ENCODE measurements at regions not wholly inside any gene's neighbourhood (a gene's known extent, or its start where the extent isn't known, plus 50 kb on each side); places are given as distances from the start of the nearest gene placed in this dataset.

GRCh38 chr19:29410601-29411000, 115.2 kb upstream of the VSTM2B start:
- Histone ChIP-seq H3K27ac (no peak overlapping the region), H3K4me1 (no peaks in the 10 kb centered on the region), H3K4me3 (no peak overlapping the region), H3K27me3 (no peaks in the 10 kb centered on the region), H3K36me3 (no peaks in the 10 kb centered on the region), H3K9me3 (no peaks in the 10 kb centered on the region)
- no peak for DNase-seq
- intact Hi-C loops (cut with DNase I): no loop called here
- 66 to 72% methylated on average over 2 of the region's 2 CpGs for WGBS, 2 donors
- TF ChIP-seq POLR2A (IDR thresholded peaks at IDR 0.05) (no peak), EP300 (IDR thresholded peaks at IDR 0.05) (no peak), CTCF (IDR thresholded peaks at IDR 0.05) (no peak), POLR2AphosphoS5 (IDR thresholded peaks at IDR 0.05) (no peak)

- no peak overlapping the region for H3K27ac ChIP-seq
- H3K4me3 ChIP-seq: no peak overlapping the region
- WGBS, 2 donors: 79 to 81% methylated on average over 17 of the region's 17 CpGs
- TF ChIP-seq CTCF (IDR thresholded peaks at IDR 0.05): no peak
- TF ChIP-seq POLR2AphosphoS5 (IDR thresholded peaks at IDR 0.05): no peak
- TF ChIP-seq POLR2A (IDR thresholded peaks at IDR 0.05): no peak
- no peak for TF ChIP-seq EP300 (IDR thresholded peaks at IDR 0.05)
- intact Hi-C loops (cut with DNase I): no loop called here
- H3K4me1 ChIP-seq: no peaks in the 10 kb centered on the region
- no peaks in the 10 kb centered on the region for H3K9me3 ChIP-seq
- H3K36me3 ChIP-seq: no peaks in the 10 kb centered on the region
- H3K27me3 ChIP-seq: no peaks in the 10 kb centered on the region
- no peak for DNase-seq
Observed at GRCh38 chr19:29411113-29411581, 114.6 kb upstream of the VSTM2B start.

GRCh38 chr19:29413435-29413834, 112.4 kb upstream of the VSTM2B start:
- Histone ChIP-seq H3K27me3 (no peaks in the 10 kb centered on the region), H3K9me3 (no peaks in the 10 kb centered on the region), H3K4me1 (no peaks in the 10 kb centered on the region), H3K27ac (no peak overlapping the region), H3K4me3 (no peak overlapping the region), H3K36me3 (no peaks in the 10 kb centered on the region)
- no peak for TF ChIP-seq EP300 (IDR thresholded peaks at IDR 0.05)
- TF ChIP-seq POLR2A (IDR thresholded peaks at IDR 0.05): no peak
- no peak for TF ChIP-seq POLR2AphosphoS5 (IDR thresholded peaks at IDR 0.05)
- TF ChIP-seq CTCF (IDR thresholded peaks at IDR 0.05): no peak
- intact Hi-C loops (cut with DNase I): no loop called here
- 55 to 64% methylated on average over 3 of the region's 3 CpGs for WGBS, 2 donors
- DNase-seq: no peak

- no peak overlapping the region for H3K4me3 ChIP-seq
- no peaks in the 10 kb centered on the region for H3K9me3 ChIP-seq
- H3K4me1 ChIP-seq: no peaks in the 10 kb centered on the region
- WGBS, 2 donors: 38 to 51% methylated on average over 5 of the region's 5 CpGs
- no peaks in the 10 kb centered on the region for H3K27me3 ChIP-seq
- TF ChIP-seq CTCF (IDR thresholded peaks at IDR 0.05) (no peak), POLR2AphosphoS5 (IDR thresholded peaks at IDR 0.05) (no peak), POLR2A (IDR thresholded peaks at IDR 0.05) (no peak), EP300 (IDR thresholded peaks at IDR 0.05) (no peak)
- intact Hi-C loops (cut with DNase I): no loop called here
- no peak for DNase-seq
- H3K27ac ChIP-seq: no peak overlapping the region
- no peaks in the 10 kb centered on the region for H3K36me3 ChIP-seq
Observed at GRCh38 chr19:29415507-29415906, 110.3 kb upstream of the VSTM2B start.

GRCh38 chr19:29417048-29417447, 108.7 kb upstream of the VSTM2B start:
- DNase-seq: no peak
- whole genome bisulfite sequencing, 2 donors: 57 to 68% methylated on average over 4 of the region's 4 CpGs
- Histone ChIP-seq H3K36me3 (no peaks in the 10 kb centered on the region), H3K4me3 (no peak overlapping the region), H3K4me1 (no peaks in the 10 kb centered on the region), H3K9me3 (no peaks in the 10 kb centered on the region), H3K27me3 (no peaks in the 10 kb centered on the region), H3K27ac (no peak overlapping the region)
- intact Hi-C loops (cut with DNase I): no loop called here
- TF ChIP-seq POLR2A (IDR thresholded peaks at IDR 0.05) (no peak), CTCF (IDR thresholded peaks at IDR 0.05) (no peak)
